Panc1 (cell line): ENCODE measurements at regions not wholly inside any gene's neighbourhood (a gene's known extent, or its start where the extent isn't known, plus 50 kb on each side); places are given as distances from the start of the nearest gene placed in this dataset.

ENCODE experiments used
- POLR2AphosphoS5 ChIP-seq: IDR thresholded peaks from 2 replicates; pipeline ENCODE4 v1.6.1; 2012; ENCODE audit warnings: mild to moderate bottlenecking, low read depth, low read length, moderate library complexity
- TF ChIP-seq, protein P1 (sequence below): fragments of 450-650 bp; IDR thresholded peaks from 2 replicates; pipeline ENCODE4 v1.5.1; 2017; ENCODE audit warnings: mild to moderate bottlenecking
- TF ChIP-seq, protein P2 (sequence below), 2 experiments: IDR thresholded peaks; 2 replicates each; pipeline ENCODE4 v1.6.1; 2011 to 2012; ENCODE audit warnings: low read depth in 2 of 2, control low read depth in 1 of 2, low read length in 1 of 2, mild to moderate bottlenecking in 1 of 2, moderate library complexity in 1 of 2; ENCODE audit not compliant: insufficient read depth in 1 of 2

DNA sequence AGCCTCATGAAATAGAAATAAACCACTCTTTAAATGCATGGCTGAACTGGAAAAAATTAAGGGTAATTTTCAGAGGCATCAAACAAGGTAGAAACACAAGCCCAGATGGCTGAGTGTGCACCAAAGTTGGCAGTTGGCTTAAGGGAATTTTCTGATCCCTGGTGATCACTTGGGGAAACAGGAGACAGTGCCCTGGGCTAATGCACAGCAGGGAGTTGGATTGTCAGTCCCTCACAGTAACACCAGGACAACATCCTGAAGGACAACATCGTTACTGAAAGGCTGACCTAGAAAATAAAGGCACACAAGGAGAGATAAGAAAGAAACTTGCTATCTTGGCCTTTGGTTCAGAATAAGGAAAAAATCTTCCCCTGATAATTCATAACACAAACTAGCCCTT, 417.0 kb downstream of the SLC4A3 start:
- TF ChIP-seq, protein P1, sequence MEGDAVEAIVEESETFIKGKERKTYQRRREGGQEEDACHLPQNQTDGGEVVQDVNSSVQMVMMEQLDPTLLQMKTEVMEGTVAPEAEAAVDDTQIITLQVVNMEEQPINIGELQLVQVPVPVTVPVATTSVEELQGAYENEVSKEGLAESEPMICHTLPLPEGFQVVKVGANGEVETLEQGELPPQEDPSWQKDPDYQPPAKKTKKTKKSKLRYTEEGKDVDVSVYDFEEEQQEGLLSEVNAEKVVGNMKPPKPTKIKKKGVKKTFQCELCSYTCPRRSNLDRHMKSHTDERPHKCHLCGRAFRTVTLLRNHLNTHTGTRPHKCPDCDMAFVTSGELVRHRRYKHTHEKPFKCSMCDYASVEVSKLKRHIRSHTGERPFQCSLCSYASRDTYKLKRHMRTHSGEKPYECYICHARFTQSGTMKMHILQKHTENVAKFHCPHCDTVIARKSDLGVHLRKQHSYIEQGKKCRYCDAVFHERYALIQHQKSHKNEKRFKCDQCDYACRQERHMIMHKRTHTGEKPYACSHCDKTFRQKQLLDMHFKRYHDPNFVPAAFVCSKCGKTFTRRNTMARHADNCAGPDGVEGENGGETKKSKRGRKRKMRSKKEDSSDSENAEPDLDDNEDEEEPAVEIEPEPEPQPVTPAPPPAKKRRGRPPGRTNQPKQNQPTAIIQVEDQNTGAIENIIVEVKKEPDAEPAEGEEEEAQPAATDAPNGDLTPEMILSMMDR: no peak
- TF ChIP-seq, protein P2, sequence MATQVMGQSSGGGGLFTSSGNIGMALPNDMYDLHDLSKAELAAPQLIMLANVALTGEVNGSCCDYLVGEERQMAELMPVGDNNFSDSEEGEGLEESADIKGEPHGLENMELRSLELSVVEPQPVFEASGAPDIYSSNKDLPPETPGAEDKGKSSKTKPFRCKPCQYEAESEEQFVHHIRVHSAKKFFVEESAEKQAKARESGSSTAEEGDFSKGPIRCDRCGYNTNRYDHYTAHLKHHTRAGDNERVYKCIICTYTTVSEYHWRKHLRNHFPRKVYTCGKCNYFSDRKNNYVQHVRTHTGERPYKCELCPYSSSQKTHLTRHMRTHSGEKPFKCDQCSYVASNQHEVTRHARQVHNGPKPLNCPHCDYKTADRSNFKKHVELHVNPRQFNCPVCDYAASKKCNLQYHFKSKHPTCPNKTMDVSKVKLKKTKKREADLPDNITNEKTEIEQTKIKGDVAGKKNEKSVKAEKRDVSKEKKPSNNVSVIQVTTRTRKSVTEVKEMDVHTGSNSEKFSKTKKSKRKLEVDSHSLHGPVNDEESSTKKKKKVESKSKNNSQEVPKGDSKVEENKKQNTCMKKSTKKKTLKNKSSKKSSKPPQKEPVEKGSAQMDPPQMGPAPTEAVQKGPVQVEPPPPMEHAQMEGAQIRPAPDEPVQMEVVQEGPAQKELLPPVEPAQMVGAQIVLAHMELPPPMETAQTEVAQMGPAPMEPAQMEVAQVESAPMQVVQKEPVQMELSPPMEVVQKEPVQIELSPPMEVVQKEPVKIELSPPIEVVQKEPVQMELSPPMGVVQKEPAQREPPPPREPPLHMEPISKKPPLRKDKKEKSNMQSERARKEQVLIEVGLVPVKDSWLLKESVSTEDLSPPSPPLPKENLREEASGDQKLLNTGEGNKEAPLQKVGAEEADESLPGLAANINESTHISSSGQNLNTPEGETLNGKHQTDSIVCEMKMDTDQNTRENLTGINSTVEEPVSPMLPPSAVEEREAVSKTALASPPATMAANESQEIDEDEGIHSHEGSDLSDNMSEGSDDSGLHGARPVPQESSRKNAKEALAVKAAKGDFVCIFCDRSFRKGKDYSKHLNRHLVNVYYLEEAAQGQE (IDR thresholded peaks at IDR 0.05; ENCODE audit: insufficient read depth in 1 of 2, low read depth in 2 of 2, low read length in 1 of 2): no peak
- no peak for TF ChIP-seq POLR2AphosphoS5
